ENCODE measurements at regions not wholly inside any gene's neighbourhood (a gene's known extent, or its start where the extent isn't known, plus 50 kb on each side); places are given as distances from the start of the nearest gene placed in this dataset.

DNA sequence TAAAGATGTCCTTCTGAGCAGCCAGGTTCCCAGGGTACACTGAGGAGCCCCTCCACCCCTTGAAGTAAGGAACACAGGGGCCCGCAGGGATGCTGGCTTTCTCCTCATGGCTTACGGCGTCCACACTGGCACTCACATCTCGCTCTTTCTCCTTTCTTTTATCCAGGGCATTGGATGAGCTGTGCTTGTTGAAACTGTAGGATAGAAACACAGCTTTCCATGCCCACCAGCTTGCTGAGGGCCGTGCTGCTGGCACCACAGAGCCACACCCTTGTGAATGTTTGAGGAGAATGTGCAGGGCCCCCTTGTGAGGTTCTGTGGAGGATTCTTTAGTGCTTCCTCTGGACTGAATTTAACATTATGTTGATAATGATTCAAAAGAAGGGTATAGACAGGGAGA is 51.7 kb upstream of the B3GAT1 start:
- Histone ChIP-seq H3K9me3 (ENCODE audit: severe bottlenecking) (no peaks in the 10 kb centered on the region), H3K27ac (ENCODE audit: poor library complexity, severe bottlenecking) (no peak overlapping the region), H3K36me3 (ENCODE audit: low read depth) (no peaks in the 10 kb centered on the region), H3K4me1 (ENCODE audit: insufficient read depth, poor library complexity, severe bottlenecking) (no peaks in the 10 kb centered on the region), H3K27me3 (ENCODE audit: insufficient read depth, poor library complexity, severe bottlenecking) (peaks cover 35% of the 10 kb centered on the region), H3K4me3 (ENCODE audit: severe bottlenecking) (no peak overlapping the region)
- TF ChIP-seq CTCF (IDR thresholded peaks at IDR 0.05; ENCODE audit: poor library complexity, severe bottlenecking): no peak
- DNase-seq (ENCODE audit: low spot score): no peak
- no peak for ATAC-seq (ENCODE audit: low read depth)
